ENCODE measurements at regions not wholly inside any gene's neighbourhood (a gene's known extent, or its start where the extent isn't known, plus 50 kb on each side); places are given as distances from the start of the nearest gene placed in this dataset.
A peak's percentile ranks its signal among the peaks of the same experiment; 100 is the strongest.

DNA sequence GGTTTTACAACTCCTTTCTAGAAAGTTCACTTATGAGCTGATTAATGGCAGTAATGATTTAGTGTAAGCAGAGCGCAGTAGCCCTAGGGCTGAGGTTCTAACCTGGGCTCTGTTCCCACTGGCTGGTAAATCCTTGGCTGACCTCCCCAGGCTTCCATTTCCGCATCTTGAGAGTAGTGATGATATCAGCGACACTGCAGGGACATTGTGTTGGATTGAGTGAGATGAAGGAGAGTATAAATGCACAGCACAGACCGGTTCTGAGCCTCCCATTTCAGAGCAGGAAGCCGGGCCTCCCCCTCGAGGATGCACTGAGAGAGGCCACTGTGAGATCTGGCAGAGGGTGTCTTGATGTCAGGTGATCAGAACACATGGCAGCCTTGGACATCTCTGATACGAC lies 477.2 kb upstream of the SULF2 start:
- Mint-ChIP-seq H3K27ac (ENCODE audit: unreplicated experiment) (no peak overlapping the region), H3K36me3 (ENCODE audit: insufficient read depth, unreplicated experiment) (no peaks in the 10 kb centered on the region), H3K9me3 (ENCODE audit: unreplicated experiment) (peaks cover 7% of the 10 kb centered on the region), H3K27me3 (ENCODE audit: insufficient read depth, unreplicated experiment) (no peaks in the 10 kb centered on the region), H3K4me1 (ENCODE audit: low read depth, unreplicated experiment) (no peaks in the 10 kb centered on the region), H3K4me3 (ENCODE audit: unreplicated experiment) (no peak overlapping the region)
- no TSS peak for BruUV-seq (replicated peaks)
- no peaks in the 10 kb centered on the region for H3K9me3 ChIP-seq
- ChIA-PET POLR2A (no interaction called here), CTCF (no interaction called here)
- peak in 1 of 2 experiments; percentile 21 for DNase-seq
- TF ChIP-seq, protein P1, sequence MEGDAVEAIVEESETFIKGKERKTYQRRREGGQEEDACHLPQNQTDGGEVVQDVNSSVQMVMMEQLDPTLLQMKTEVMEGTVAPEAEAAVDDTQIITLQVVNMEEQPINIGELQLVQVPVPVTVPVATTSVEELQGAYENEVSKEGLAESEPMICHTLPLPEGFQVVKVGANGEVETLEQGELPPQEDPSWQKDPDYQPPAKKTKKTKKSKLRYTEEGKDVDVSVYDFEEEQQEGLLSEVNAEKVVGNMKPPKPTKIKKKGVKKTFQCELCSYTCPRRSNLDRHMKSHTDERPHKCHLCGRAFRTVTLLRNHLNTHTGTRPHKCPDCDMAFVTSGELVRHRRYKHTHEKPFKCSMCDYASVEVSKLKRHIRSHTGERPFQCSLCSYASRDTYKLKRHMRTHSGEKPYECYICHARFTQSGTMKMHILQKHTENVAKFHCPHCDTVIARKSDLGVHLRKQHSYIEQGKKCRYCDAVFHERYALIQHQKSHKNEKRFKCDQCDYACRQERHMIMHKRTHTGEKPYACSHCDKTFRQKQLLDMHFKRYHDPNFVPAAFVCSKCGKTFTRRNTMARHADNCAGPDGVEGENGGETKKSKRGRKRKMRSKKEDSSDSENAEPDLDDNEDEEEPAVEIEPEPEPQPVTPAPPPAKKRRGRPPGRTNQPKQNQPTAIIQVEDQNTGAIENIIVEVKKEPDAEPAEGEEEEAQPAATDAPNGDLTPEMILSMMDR (IDR thresholded peaks at IDR 0.05; ENCODE audit: insufficient read depth in 1 of 2, low read depth in 1 of 2, low read length in 1 of 2, severe bottlenecking in 1 of 2, unreplicated experiment in 1 of 2), result no peak
- H3K36me3 ChIP-seq (ENCODE audit: control insufficient read depth, insufficient read depth, low read length), result no peaks in the 10 kb centered on the region
- H3K4me3 ChIP-seq (ENCODE audit: low read depth, low read length), result no peak overlapping the region
- H3K4me1 ChIP-seq, result no peaks in the 10 kb centered on the region
- H3K27me3 ChIP-seq (replicated peaks; ENCODE audit: control insufficient read depth, insufficient read depth, low read length), result no peaks in the 10 kb centered on the region
- intact Hi-C loops (cut with micrococcal nuclease; ENCODE audit: unreplicated experiment), result no loop called here

DNA sequence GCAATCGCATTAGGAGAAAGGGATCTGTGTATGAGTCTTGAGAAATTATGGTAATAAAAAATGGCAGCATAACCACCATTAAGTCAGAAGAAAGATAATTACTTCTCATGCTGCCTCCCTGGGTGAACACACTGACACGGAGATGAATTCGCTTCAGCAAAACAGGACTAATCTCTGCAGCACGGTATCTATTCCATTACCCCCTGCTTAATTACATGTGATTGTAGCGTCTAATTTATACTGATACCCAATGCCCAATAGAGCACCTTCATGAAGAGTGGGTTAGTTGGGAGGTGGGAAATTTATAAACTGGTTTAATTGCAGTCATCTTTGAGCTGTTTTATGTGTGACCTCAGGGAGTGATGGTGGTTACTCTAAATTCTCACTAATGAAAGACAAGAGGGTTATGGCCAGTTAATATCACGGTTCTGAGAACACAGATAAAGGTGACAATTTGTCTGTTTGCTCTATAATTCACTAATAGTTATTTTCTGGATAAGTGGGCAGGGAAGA lies 476.2 kb upstream of the SULF2 start:
- CTCF ChIA-PET, result no interaction called here
- Histone ChIP-seq H3K4me1 (no peaks in the 10 kb centered on the region), H3K27me3 (replicated peaks; ENCODE audit: control insufficient read depth, insufficient read depth, low read length) (no peaks in the 10 kb centered on the region), H3K4me3 (ENCODE audit: low read depth, low read length) (no peak overlapping the region), H3K36me3 (ENCODE audit: control insufficient read depth, insufficient read depth, low read length) (no peaks in the 10 kb centered on the region), H3K9me3 (no peaks in the 10 kb centered on the region)
- TF ChIP-seq, protein P1 (IDR thresholded peaks at IDR 0.05; ENCODE audit: insufficient read depth in 1 of 2, low read depth in 1 of 2, low read length in 1 of 2, severe bottlenecking in 1 of 2, unreplicated experiment in 1 of 2), result no peak
- peaks cover 11% of the 10 kb centered on the region for H3K9me3 Mint-ChIP-seq (ENCODE audit: unreplicated experiment)
- no peaks in the 10 kb centered on the region for H3K36me3 Mint-ChIP-seq (ENCODE audit: insufficient read depth, unreplicated experiment)
- H3K4me1 Mint-ChIP-seq (ENCODE audit: low read depth, unreplicated experiment), result no peaks in the 10 kb centered on the region
- DNase-seq, result peak in 1 of 2 experiments; percentile 3
- no peak overlapping the region for H3K4me3 Mint-ChIP-seq (ENCODE audit: unreplicated experiment)
- POLR2A ChIA-PET, result no interaction called here
- no peak overlapping the region for H3K27ac Mint-ChIP-seq (ENCODE audit: unreplicated experiment)
- BruUV-seq (replicated peaks), result no TSS peak
- H3K27me3 Mint-ChIP-seq (ENCODE audit: insufficient read depth, unreplicated experiment), result no peaks in the 10 kb centered on the region
- intact Hi-C loops (cut with micrococcal nuclease; ENCODE audit: unreplicated experiment), result no loop called here

DNA sequence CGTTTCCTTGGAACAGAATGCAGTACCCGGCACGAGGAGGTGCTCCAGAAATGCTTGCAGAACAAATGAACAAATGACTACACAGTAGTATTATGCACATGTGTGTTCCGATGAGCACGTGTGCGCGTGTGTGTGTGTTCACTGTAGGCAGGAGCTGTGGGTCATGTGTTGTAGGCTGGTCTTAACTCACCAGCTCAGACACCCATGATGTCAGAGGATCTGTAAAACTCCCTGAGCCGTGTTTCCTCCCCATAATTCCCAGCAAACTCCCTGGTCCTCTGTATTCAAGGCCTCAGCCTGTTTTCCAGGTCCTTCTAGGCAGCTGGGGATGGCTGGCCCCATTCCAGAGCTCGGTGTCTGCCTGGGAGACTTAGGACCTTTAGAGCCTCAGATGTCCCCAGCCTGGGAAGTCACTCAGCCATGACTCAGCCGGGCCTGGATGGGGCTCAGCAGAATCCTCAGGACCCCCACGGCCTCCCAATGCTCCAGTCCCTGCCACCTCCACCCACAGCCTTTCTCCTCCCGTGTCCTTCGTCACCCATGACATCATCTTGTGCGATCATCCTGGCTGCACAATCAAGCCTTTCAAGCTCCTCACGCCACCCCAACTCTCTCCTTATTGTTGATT lies 475.0 kb upstream of the SULF2 start:
- TF ChIP-seq, protein P1 (IDR thresholded peaks at IDR 0.05; ENCODE audit: insufficient read depth in 1 of 2, low read depth in 1 of 2, low read length in 1 of 2, severe bottlenecking in 1 of 2, unreplicated experiment in 1 of 2), result no peak
- CTCF ChIA-PET, result no interaction called here
- Histone ChIP-seq H3K4me3 (ENCODE audit: low read depth, low read length) (no peak overlapping the region), H3K4me1 (no peaks in the 10 kb centered on the region), H3K36me3 (ENCODE audit: control insufficient read depth, insufficient read depth, low read length) (no peaks in the 10 kb centered on the region), H3K9me3 (0 out of 2 replicates have a peak, but pooled peaks cover under 1% of the 10 kb centered on the region), H3K27me3 (replicated peaks; ENCODE audit: control insufficient read depth, insufficient read depth, low read length) (no peaks in the 10 kb centered on the region)
- no peak overlapping the region for H3K4me3 Mint-ChIP-seq (ENCODE audit: unreplicated experiment)
- no peaks in the 10 kb centered on the region for H3K4me1 Mint-ChIP-seq (ENCODE audit: low read depth, unreplicated experiment)
- H3K36me3 Mint-ChIP-seq (ENCODE audit: insufficient read depth, unreplicated experiment), result no peaks in the 10 kb centered on the region
- POLR2A ChIA-PET, result no interaction called here
- no peaks in the 10 kb centered on the region for H3K27me3 Mint-ChIP-seq (ENCODE audit: insufficient read depth, unreplicated experiment)
- intact Hi-C loops (cut with micrococcal nuclease; ENCODE audit: unreplicated experiment), result no loop called here
- H3K27ac Mint-ChIP-seq (ENCODE audit: unreplicated experiment), result no peak overlapping the region
- no TSS peak for BruUV-seq (replicated peaks)
- H3K9me3 Mint-ChIP-seq (ENCODE audit: unreplicated experiment), result peaks cover 14% of the 10 kb centered on the region
- DNase-seq, result peak in 1 of 2 experiments; percentile 41

All from Caco-2 (cell line).